Gastroesophageal sphincter (tissue), 3 donors: ENCODE measurements at regions not wholly inside any gene's neighbourhood (a gene's known extent, or its start where the extent isn't known, plus 50 kb on each side); places are given as distances from the start of the nearest gene placed in this dataset.

Source experiments
- EP300 ChIP-seq: sonication (generic); formaldehyde crosslinking; IDR thresholded peaks from one replicate; pipeline ENCODE4 v1.6.1; 2017; ENCODE audit warnings: antibody characterized with exemption, mild to moderate bottlenecking
- POLR2A ChIP-seq, 2 donors: fragments of 450-650 bp; IDR thresholded peaks; one replicate each; pipeline ENCODE4 v1.6.1; 2017; ENCODE audit warnings: antibody characterized with exemption in 2 of 2, mild to moderate bottlenecking in 2 of 2, moderate library complexity in 1 of 2
- TF ChIP-seq, protein P1 (sequence below), 4 experiments: fragments of 200-600 bp in 2 of 4; fragments of 450-650 bp in 2 of 4; sonication (generic) in 1 of 4; IDR thresholded peaks; one replicate each; pipeline ENCODE4 v1.5.1; 2017 to 2019; ENCODE audit warnings: antibody characterized with exemption in 4 of 4, mild to moderate bottlenecking in 2 of 4, moderate library complexity in 2 of 4

- TF ChIP-seq, protein P1, sequence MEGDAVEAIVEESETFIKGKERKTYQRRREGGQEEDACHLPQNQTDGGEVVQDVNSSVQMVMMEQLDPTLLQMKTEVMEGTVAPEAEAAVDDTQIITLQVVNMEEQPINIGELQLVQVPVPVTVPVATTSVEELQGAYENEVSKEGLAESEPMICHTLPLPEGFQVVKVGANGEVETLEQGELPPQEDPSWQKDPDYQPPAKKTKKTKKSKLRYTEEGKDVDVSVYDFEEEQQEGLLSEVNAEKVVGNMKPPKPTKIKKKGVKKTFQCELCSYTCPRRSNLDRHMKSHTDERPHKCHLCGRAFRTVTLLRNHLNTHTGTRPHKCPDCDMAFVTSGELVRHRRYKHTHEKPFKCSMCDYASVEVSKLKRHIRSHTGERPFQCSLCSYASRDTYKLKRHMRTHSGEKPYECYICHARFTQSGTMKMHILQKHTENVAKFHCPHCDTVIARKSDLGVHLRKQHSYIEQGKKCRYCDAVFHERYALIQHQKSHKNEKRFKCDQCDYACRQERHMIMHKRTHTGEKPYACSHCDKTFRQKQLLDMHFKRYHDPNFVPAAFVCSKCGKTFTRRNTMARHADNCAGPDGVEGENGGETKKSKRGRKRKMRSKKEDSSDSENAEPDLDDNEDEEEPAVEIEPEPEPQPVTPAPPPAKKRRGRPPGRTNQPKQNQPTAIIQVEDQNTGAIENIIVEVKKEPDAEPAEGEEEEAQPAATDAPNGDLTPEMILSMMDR (IDR thresholded peaks at IDR 0.05), result no peak
- TF ChIP-seq POLR2A (IDR thresholded peaks at IDR 0.05), result no peak
- TF ChIP-seq EP300, result no peak
These were observed 365.0 kb downstream of the GPM6A start for GRCh38 chr4:175447016-175447415.
